GM23338 (cell line): ENCODE measurements at regions not wholly inside any gene's neighbourhood (a gene's known extent, or its start where the extent isn't known, plus 50 kb on each side); places are given as distances from the start of the nearest gene placed in this dataset.
A peak's percentile ranks its signal among the peaks of the same experiment; 100 is the strongest.

Source experiments
- ATAC-seq: fragments of 200-7000 bp; cut with Tn5 transposase; 3 replicates; pipeline ENCODE4 v1.9.1; 2020
- DNase-seq: peaks from one replicate; pipeline ENCODE4 v3.0.0-alpha.2; 2015; ENCODE audit warnings: low spot score
- H2AFZ ChIP-seq: fragments of 200-600 bp; sonication (generic); 2 replicates; pipeline ENCODE4 v1.8.0; 2016; ENCODE audit warnings: antibody characterized with exemption, mild to moderate bottlenecking, moderate library complexity
- H3F3A ChIP-seq: fragments of 200-600 bp; sonication (generic); replicated peaks from 2 replicates; pipeline ENCODE4 v1.8.0; 2017; ENCODE audit warnings: antibody characterized with exemption, mixed run types, low read depth
- H3K27ac ChIP-seq: fragments of 200-600 bp; sonication (generic); 2 replicates; pipeline ENCODE4 v1.6.1; 2016; ENCODE audit warnings: low read depth
- H3K27me3 ChIP-seq: fragments of 200-600 bp; sonication (generic); 2 replicates; pipeline ENCODE4 v1.8.0; 2016; ENCODE audit warnings: mild to moderate bottlenecking, mixed run types, moderate library complexity; ENCODE audit not compliant: insufficient read depth
- H3K36me3 ChIP-seq: fragments of 200-600 bp; sonication (generic); 2 replicates; pipeline ENCODE4 v1.8.0; 2016; ENCODE audit warnings: mild to moderate bottlenecking; ENCODE audit not compliant: insufficient read depth
- H3K4me1 ChIP-seq: fragments of 200-600 bp; sonication (generic); 2 replicates; pipeline ENCODE4 v1.8.0; 2016; ENCODE audit warnings: mild to moderate bottlenecking, moderate library complexity; ENCODE audit not compliant: insufficient read depth
- H3K4me2 ChIP-seq: fragments of 200-600 bp; sonication (generic); 2 replicates; pipeline ENCODE4 v1.7.1; 2017; ENCODE audit warnings: mixed run types
- H3K4me3 ChIP-seq: fragments of 200-600 bp; sonication (generic); 2 replicates; pipeline ENCODE4 v1.6.1; 2016; ENCODE audit warnings: mixed run types
- H3K79me2 ChIP-seq: fragments of 200-600 bp; sonication (generic); replicated peaks from 2 replicates; pipeline ENCODE4 v1.8.0; 2017; ENCODE audit warnings: mild to moderate bottlenecking; ENCODE audit not compliant: insufficient read depth
- H3K9me2 ChIP-seq: fragments of 200-600 bp; sonication (generic); 2 replicates; pipeline ENCODE4 v1.8.0; 2017; ENCODE audit not compliant: insufficient read depth
- H4K20me1 ChIP-seq: fragments of 200-600 bp; sonication (generic); replicated peaks from 2 replicates; pipeline ENCODE4 v1.8.0; 2017; ENCODE audit warnings: mild to moderate bottlenecking; ENCODE audit not compliant: insufficient read depth
- H3K27ac Mint-ChIP-seq: 2 replicates; pipeline ENCODE4 v1.8.0; 2020; ENCODE audit warnings: inconsistent platforms, mild to moderate bottlenecking, moderate library complexity, mixed read lengths
- H3K27me3 Mint-ChIP-seq: 3 replicates; pipeline ENCODE4 v1.8.0; 2022; ENCODE audit warnings: low read depth, mild to moderate bottlenecking, moderate library complexity, mixed read lengths, inconsistent platforms; ENCODE audit not compliant: insufficient read depth, poor library complexity
- H3K36me3 Mint-ChIP-seq: 3 replicates; pipeline ENCODE4 v1.8.0; 2021; ENCODE audit warnings: low read depth, mild to moderate bottlenecking, inconsistent platforms, moderate library complexity, mixed read lengths
- H3K4me1 Mint-ChIP-seq: 3 replicates; pipeline ENCODE4 v1.8.0; 2020; ENCODE audit warnings: mild to moderate bottlenecking, inconsistent platforms, mixed read lengths
- H3K4me3 Mint-ChIP-seq: 3 replicates; pipeline ENCODE4 v1.8.0; 2021; ENCODE audit warnings: moderate library complexity, mild to moderate bottlenecking, inconsistent platforms, mixed read lengths
- H3K9me3 Mint-ChIP-seq: 3 replicates; pipeline ENCODE4 v1.8.0; 2020; ENCODE audit warnings: moderate library complexity, mild to moderate bottlenecking, inconsistent platforms, mixed read lengths
- JUNB ChIP-seq: IDR thresholded peaks from one replicate; pipeline ENCODE4 v1.6.1; 2016; ENCODE audit warnings: antibody characterized with exemption; ENCODE audit not compliant: unreplicated experiment
- TF ChIP-seq, protein P1 (sequence below), 2 experiments: fragments of 200-600 bp in 1 of 2; sonication (generic) in 1 of 2; conservative IDR thresholded peaks; 2 replicates each; pipeline versions ENCODE4 v1.5.1 to v1.6.1; 2016 to 2017; ENCODE audit warnings: antibody characterized with exemption in 2 of 2, low read depth in 2 of 2, mild to moderate bottlenecking in 2 of 2, moderate library complexity in 1 of 2
- TF ChIP-seq, protein P2 (sequence below): fragments of 250-450 bp; sonication (Bioruptor Pico); IDR thresholded peaks from 2 replicates; pipeline ENCODE4 v1.5.0; 2020; ENCODE audit warnings: mild to moderate bottlenecking, moderate library complexity

DNA sequence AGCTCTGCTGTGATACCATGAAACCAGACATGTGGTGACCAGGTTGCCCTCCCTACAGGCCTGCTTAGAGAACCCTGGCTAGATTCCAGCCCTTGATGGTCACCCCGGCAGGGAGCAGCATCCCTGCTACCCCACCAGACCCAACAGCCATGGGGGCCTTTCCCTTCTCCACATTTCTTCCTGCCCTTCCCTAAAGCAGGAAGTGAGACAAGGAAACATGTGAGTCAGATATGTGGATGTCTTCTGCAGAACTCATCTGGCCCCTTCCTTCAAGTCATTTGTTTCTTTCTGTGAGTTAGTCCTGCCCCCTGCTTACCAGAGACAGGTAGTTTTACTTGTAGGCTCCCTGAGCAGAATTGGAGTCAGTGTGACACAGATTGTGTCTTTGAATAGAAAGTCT, 147.1 kb upstream of the USP9Y start:
- H3K4me2 ChIP-seq: no peak overlapping the region
- no peak overlapping the region for H2AFZ ChIP-seq
- H3K9me2 ChIP-seq: no peaks in the 10 kb centered on the region
- ATAC-seq: no peak
- H3K4me1 Mint-ChIP-seq: peaks cover 6% of the 10 kb centered on the region; the same call in 2 of the 3 replicates
- H3K36me3 Mint-ChIP-seq: no peaks in the 10 kb centered on the region; the same call in 2 of the 3 replicates
- H3K79me2 ChIP-seq: no peaks in the 10 kb centered on the region
- H3K27me3 ChIP-seq: no peaks in the 10 kb centered on the region
- H3K27ac Mint-ChIP-seq: no peak overlapping the region
- H3K36me3 ChIP-seq: no peaks in the 10 kb centered on the region
- no peak overlapping the region for H3K4me3 Mint-ChIP-seq
- H3K4me3 ChIP-seq: no peak overlapping the region
- no peak overlapping the region for H3K27ac ChIP-seq
- TF ChIP-seq, protein P1, sequence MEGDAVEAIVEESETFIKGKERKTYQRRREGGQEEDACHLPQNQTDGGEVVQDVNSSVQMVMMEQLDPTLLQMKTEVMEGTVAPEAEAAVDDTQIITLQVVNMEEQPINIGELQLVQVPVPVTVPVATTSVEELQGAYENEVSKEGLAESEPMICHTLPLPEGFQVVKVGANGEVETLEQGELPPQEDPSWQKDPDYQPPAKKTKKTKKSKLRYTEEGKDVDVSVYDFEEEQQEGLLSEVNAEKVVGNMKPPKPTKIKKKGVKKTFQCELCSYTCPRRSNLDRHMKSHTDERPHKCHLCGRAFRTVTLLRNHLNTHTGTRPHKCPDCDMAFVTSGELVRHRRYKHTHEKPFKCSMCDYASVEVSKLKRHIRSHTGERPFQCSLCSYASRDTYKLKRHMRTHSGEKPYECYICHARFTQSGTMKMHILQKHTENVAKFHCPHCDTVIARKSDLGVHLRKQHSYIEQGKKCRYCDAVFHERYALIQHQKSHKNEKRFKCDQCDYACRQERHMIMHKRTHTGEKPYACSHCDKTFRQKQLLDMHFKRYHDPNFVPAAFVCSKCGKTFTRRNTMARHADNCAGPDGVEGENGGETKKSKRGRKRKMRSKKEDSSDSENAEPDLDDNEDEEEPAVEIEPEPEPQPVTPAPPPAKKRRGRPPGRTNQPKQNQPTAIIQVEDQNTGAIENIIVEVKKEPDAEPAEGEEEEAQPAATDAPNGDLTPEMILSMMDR (conservative IDR thresholded peaks at IDR 0.05; ENCODE audit: low read depth in 2 of 2): 0 out of 4 replicates have a peak, but pooled peaks of 1 of the 2 experiments have one; percentile 6
- TF ChIP-seq, protein P2, sequence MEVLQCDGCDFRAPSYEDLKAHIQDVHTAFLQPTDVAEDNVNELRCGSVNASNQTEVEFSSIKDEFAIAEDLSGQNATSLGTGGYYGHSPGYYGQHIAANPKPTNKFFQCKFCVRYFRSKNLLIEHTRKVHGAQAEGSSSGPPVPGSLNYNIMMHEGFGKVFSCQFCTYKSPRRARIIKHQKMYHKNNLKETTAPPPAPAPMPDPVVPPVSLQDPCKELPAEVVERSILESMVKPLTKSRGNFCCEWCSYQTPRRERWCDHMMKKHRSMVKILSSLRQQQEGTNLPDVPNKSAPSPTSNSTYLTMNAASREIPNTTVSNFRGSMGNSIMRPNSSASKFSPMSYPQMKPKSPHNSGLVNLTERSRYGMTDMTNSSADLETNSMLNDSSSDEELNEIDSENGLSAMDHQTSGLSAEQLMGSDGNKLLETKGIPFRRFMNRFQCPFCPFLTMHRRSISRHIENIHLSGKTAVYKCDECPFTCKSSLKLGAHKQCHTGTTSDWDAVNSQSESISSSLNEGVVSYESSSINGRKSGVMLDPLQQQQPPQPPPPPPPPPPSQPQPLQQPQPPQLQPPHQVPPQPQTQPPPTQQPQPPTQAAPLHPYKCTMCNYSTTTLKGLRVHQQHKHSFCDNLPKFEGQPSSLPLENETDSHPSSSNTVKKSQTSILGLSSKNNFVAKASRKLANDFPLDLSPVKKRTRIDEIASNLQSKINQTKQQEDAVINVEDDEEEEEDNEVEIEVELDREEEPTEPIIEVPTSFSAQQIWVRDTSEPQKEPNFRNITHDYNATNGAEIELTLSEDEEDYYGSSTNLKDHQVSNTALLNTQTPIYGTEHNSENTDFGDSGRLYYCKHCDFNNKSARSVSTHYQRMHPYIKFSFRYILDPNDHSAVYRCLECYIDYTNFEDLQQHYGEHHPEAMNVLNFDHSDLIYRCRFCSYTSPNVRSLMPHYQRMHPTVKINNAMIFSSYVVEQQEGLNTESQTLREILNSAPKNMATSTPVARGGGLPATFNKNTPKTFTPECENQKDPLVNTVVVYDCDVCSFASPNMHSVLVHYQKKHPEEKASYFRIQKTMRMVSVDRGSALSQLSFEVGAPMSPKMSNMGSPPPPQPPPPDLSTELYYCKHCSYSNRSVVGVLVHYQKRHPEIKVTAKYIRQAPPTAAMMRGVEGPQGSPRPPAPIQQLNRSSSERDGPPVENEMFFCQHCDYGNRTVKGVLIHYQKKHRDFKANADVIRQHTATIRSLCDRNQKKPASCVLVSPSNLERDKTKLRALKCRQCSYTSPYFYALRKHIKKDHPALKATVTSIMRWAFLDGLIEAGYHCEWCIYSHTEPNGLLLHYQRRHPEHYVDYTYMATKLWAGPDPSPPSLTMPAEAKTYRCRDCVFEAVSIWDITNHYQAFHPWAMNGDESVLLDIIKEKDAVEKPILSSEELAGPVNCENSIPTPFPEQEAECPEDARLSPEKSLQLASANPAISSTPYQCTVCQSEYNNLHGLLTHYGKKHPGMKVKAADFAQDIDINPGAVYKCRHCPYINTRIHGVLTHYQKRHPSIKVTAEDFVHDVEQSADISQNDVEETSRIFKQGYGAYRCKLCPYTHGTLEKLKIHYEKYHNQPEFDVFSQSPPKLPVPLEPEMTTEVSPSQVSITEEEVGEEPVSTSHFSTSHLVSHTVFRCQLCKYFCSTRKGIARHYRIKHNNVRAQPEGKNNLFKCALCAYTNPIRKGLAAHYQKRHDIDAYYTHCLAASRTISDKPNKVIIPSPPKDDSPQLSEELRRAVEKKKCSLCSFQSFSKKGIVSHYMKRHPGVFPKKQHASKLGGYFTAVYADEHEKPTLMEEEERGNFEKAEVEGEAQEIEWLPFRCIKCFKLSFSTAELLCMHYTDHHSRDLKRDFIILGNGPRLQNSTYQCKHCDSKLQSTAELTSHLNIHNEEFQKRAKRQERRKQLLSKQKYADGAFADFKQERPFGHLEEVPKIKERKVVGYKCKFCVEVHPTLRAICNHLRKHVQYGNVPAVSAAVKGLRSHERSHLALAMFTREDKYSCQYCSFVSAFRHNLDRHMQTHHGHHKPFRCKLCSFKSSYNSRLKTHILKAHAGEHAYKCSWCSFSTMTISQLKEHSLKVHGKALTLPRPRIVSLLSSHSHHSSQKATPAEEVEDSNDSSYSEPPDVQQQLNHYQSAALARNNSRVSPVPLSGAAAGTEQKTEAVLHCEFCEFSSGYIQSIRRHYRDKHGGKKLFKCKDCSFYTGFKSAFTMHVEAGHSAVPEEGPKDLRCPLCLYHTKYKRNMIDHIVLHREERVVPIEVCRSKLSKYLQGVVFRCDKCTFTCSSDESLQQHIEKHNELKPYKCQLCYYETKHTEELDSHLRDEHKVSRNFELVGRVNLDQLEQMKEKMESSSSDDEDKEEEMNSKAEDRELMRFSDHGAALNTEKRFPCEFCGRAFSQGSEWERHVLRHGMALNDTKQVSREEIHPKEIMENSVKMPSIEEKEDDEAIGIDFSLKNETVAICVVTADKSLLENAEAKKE (CRISPR knock-in tag): no peak
- H4K20me1 ChIP-seq: no peaks in the 10 kb centered on the region
- H3F3A ChIP-seq: no peaks in the 10 kb centered on the region
- peaks cover 3% of the 10 kb centered on the region for H3K27me3 Mint-ChIP-seq
- DNase-seq: no peak
- H3K4me1 ChIP-seq: no peaks in the 10 kb centered on the region
- H3K9me3 Mint-ChIP-seq: peaks cover 3% of the 10 kb centered on the region

DNA sequence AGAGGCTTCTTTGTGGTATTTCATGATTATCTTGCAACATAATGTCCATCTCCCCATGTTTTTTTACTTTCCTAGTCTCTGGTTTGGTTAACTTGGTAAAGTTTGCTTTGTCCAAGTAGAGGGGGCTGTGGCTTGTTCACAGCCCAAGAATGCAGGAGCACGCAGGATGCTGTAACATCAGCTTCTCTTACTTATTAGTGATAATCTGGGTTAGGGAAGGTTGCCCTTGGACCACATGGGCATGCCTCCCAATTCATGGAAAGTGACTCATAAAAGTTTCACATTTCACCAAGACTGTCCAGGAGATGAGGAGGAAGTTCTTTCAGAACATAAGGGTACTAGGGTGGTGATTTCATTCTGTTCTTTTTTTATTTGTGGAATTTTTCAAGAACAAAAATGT, 146.0 kb upstream of the USP9Y start:
- no peak for DNase-seq
- H3K27ac ChIP-seq: no peak overlapping the region

More for the DNA sequence above, 146.0 kb upstream of the USP9Y start:
- ATAC-seq: no peak
- Histone ChIP-seq H2AFZ (no peak overlapping the region), H3K4me1 (no peaks in the 10 kb centered on the region), H3F3A (no peaks in the 10 kb centered on the region), H3K79me2 (no peaks in the 10 kb centered on the region), H3K27me3 (no peaks in the 10 kb centered on the region), H3K4me3 (no peak overlapping the region), H3K36me3 (no peaks in the 10 kb centered on the region), H3K9me2 (no peaks in the 10 kb centered on the region), H4K20me1 (no peaks in the 10 kb centered on the region), H3K4me2 (no peak overlapping the region)
- no peak overlapping the region for H3K27ac Mint-ChIP-seq
- no peaks in the 10 kb centered on the region; the same call in 2 of the 3 replicates for H3K36me3 Mint-ChIP-seq
- no peak for TF ChIP-seq JUNB
- H3K27me3 Mint-ChIP-seq: peaks cover 3% of the 10 kb centered on the region
- H3K9me3 Mint-ChIP-seq: peaks cover 7% of the 10 kb centered on the region
- H3K4me1 Mint-ChIP-seq: peaks cover 17% of the 10 kb centered on the region
- H3K4me3 Mint-ChIP-seq: no peak overlapping the region
